ENCODE measurements at regions not wholly inside any gene's neighbourhood (a gene's known extent, or its start where the extent isn't known, plus 50 kb on each side); places are given as distances from the start of the nearest gene placed in this dataset.

- TF ChIP-seq CTCF (IDR thresholded peaks at IDR 0.05) (no peak), EZH2phosphoT487 (IDR thresholded peaks at IDR 0.05; ENCODE audit: borderline replicate concordance, low read depth) (no peak)
Measured at GRCh38 chr2:194328456-194328855, 1328.6 kb upstream of the SLC39A10 start.
